HG03095 (cell line): ENCODE measurements at regions not wholly inside any gene's neighbourhood (a gene's known extent, or its start where the extent isn't known, plus 50 kb on each side); places are given as distances from the start of the nearest gene placed in this dataset.
"Not testable (repeated sequence)": the region's sequence is repeated elsewhere in the genome, so short reads cannot be mapped to it uniquely, and the experiment has no call there.

Experiments used
- ATAC-seq: cut with Tn5 transposase; IDR thresholded peaks from one replicate; pipeline ENCODE4 v1.9.1; 2021; ENCODE audit warnings: moderate library complexity; ENCODE audit not compliant: unreplicated experiment

DNA sequence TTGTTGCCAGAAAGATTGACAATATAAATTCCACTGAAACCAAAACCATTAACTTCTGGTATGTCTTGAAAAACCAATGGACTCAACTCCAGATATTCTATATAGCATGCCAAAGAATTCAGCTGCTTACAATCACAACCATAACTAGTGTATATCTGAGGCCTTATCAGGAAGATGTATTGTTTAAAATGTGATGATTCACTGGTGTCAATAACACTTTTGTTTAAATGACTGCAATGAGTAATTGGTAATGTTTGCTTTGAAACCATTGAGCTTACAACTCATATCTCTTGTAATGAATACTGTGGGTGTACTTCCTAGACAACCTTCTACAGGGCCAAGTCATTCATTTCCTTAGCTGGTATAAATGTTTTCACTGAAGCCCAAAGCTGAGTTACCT is 727.9 kb upstream of the KCND2 start:
- no peak for ATAC-seq

DNA sequence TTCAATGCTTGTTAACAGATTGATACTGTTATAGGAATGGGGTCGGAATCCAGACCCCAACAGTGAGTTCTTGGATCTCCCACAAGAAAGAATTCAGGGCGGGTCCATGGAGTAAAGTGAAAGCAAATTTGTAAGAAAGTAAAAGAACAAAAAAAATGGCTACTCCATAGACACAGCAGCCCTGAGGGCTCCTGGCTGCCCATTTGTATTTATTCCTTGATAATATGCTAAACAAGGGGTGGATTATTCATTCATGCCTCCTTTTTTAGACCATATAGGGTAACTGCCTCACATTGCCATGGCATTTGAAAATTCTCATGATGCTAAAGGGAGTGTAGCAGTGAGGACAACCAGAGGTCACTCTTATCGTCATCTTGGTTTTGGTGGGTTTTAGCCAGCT is 717.2 kb upstream of the KCND2 start:
- ATAC-seq, result no peak

DNA sequence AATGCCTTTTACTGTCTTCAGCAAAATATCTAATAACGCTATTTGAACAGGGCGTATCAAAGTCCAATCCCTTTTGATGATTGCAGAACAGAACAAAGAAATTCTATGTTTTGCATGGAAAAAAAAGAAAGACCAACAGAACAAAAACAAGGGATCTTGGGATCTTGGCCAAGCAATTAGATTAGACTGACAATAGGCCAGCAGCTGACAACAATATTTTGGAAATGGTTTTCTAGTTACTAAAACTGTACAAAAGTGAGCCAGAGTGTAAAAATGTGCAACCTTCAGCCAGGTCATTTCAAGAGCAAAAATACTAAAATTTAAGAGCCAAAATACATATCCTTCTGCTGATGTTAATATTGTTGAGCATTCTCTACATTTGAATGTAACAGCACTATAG is 716.5 kb upstream of the KCND2 start:
- no peak for ATAC-seq

DNA sequence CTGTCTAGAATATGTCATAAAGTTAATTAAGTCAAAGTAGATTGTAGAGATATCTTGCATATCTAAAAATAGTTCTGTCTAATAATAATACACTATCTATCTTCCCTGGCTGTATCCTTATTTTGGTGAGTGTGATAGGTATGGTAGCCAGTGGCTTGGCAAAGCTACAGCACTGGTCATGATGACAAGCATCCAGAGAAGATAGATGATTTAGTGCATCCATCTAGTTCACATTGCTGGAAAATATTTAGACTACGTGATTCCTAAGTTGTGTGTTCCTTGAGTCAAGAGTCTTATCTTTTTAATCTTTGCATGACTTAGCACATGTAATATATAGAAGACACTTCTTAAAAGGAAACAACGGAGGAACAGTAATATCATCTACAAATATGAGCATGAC is 711.2 kb upstream of the KCND2 start:
- ATAC-seq, result no peak

DNA sequence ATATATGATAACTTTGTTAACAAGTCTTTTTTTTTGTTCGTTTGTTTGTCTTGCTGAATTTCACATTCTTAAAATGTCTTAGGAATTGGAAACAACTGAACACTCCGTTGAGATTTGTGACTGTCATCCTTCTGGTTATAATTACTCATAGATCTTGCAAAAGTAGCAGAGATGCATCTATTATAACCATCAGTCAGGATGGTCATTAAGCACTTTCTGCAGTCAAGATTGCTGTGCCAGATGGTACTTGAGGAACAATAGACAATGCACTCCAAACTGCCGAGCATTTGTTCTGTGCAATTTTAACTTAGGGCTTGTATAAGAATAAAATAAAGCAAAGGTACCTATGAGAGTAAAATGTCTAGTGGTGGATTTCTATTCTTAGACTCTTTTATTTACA is 710.1 kb upstream of the KCND2 start:
- no peak for ATAC-seq

DNA sequence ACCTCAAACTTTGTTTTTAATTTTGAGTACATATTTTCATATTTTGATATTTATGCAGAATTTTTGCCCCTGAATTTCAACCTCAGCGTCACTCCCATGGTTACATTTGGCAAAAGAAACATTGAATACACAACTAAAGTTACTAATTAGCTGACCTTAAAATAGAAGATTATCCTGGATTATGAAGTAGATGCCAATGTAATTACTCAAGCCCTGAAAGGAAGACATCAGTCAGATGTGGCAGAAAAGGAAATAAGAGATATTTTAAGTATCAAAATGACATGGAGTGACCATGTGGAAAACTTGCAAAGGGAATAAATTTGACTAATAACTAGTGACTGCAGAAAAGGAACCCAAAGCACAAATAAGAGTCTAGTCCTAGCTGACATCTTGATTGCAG is 701.3 kb upstream of the KCND2 start:
- no peak for ATAC-seq

DNA sequence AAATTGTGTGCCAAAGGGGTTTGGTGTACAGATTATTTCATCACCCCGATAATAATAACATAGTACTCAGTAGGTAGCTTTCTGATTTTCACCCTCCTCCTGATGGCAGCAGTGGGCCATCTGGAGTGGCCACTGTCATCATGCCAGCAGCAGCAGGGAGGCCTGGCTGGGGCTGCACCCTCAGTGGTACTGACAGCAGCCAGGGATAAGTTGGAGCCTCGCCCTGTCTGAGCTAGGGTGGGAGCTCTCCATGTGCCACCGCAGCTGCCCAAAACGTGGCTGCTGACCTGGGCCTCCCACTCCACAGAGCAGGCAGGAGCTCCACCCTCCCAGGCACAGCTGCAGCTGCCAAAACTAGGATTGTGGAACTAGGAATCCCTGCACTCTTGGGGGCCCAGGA is 700.8 kb upstream of the KCND2 start:
- no peak for ATAC-seq

DNA sequence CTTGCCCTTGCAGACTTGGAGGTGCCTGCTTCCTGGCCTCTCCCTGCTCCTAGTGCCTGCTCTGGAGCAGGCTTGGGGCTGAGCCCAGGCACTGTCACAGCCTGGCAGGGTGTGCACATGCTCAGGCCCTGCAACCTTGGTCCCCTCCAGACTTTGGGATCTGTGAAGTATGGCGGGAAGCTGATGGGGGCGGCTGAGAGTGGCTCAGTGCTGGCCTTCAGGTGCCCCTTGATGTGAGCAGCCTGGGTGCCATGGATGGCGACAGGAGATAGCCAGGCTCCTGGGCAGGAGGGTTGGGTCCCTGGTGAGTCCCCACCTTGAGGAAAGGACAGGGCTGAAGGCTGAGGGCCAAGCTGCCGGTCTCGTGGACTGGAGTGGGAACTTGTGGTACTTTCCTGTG is 700.4 kb upstream of the KCND2 start:
- no peak for ATAC-seq

DNA sequence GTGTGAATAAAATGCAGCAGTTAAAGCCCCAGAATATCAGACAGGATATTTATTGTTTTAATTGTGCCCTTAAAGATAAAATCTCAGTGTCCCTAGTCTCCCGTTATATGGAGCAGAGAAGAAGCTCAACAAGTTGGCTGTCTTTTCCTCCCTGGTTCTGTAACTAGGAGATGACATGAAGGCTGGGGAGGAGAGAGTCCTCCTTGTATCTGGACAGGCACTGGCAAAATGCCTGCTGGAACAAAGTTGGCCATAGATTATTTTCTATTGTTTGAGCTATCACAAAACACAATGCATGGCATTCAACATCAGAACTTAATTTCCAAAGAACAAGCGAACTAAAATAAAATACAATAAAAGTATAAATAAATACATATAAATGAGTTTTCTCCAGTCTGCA is 694.9 kb upstream of the KCND2 start:
- ATAC-seq, result no peak

DNA sequence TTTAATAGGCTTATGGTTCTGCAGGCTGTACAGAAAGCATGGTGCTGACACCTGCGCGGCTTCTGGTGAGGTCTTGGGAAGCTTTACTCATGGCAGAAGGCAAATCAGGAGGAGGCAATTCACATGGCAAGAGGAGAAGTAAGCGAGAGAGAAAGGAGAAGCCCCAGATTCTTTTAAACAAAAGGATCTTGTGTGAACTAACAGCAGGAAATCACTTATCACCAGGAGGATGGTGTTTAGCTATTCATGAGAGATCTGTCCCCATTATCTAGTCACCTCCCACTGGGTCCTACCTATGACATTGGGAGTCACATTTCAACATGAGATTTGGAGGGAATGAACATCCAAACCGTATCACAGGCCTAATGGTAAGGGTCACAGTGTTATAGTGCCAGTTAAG is 678.0 kb upstream of the KCND2 start:
- ATAC-seq, result no peak

DNA sequence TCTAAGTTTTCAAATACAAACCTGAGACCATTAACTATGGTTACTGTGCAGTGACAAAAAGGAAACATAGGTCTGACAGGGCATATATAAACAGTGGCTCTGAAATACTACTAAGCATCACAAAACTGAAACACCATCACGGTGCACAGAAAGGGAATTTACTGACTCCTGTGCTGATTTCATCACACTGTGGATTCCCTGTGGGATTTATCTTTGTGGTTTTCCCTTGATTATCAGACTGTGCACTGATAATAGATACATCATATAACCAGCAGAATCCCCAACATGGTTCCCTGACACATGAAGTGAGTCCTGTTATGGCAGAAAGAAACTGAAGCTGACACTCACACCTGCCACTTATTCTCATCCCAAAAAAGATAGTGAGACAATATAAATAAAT is 676.3 kb upstream of the KCND2 start:
- ATAC-seq, result no peak

DNA sequence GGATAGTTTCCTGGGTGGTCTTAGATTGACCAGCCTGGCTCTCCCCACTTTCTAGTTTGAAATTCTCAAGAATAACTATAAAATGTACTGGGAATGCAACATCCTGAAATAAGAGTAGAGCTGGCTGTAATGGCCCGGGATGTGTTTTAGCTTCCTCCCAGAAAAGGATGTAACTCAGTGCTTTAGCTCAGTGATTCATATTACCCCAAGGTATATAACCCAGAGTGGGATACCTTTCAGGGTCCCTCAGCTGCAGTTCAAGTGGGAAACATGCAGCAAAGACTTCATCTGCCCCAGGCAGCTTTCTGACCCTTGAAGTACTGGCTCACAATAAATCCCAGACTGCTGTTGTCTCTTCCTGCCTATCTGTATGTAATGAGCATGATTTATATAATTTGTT is 666.7 kb upstream of the KCND2 start:
- ATAC-seq, result no peak

DNA sequence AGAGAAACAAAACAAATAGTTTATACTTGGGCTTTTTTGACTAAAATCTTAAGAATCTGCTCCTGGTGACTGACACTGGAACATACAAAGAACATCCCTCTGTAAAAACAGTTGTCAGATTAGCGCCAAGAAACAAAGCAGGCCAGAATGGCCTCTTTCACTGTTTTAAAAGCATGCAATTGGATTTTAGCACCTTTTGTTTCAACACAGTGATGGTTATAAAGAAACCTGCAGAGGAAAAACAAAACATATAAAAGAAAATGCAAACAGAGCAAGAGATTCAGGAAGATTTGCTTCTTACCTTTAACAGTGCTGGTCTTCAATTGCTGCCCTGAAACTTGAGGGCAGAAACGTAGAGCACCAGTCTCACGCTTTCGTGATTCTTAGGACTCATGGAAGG is 652.2 kb upstream of the KCND2 start:
- ATAC-seq, result no peak

DNA sequence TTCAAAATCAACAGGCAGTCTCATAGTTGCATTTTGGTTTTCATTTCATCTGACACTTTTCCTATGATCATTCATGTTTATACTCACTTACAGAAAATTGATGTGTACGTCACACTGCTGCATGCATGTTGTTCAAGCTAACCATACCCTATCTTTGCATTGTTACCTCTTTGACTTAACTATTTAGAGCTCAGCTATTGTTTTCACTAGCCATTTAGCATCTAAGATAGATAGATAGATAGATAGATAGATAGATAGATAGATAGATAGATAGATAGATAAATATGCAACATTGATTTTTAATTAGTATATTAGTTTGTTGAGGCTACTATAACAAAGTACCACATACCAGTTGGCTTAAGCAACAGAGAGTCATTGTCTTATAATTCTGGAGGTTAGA is 649.5 kb upstream of the KCND2 start:
- no peak for ATAC-seq

DNA sequence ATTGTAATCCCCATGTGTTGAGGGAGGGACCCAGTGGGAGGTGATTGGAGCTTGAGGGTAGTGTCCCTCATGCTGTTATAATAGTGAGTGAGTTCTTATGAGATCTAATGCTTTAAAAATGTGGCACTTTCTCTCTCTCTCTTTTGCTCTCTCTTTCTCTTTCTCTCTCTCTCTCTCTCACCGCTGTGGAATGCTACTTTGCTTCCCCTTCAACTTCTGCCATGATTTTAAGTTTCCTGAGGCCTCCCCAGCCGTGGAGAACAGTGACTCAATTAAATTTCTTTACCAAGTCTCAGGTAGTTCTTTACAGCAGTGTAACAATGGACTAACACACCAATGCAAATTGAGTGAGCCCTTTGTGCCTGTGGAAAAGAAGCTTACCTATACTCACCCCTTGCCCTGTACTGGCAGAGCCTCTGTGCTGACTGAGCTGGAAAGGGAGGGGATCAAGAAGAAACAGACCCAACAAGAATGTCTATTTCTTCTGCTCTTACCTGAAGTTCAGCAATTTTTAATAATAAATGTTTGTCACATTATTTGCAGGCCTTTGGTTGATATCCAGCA is 642.5 kb upstream of the KCND2 start:
- no peak for ATAC-seq

DNA sequence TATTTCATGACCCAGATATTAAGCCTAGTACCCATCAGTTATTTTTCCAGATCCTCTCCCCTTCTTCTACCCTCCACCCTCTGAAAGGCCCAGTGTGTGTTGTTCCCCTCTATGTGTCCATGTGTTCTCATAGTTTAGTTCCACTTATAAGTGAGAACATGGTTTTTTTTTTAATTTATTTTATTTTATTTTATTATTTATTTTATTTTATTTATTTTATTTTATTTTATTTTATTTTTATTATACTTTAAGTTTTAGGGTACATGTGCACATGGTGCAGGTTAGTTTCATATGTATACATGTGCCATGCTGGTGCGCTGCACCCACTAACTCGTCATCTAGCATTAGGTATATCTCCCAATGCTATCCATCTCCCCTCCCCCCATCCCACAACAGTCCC is 639.2 kb upstream of the KCND2 start:
- ATAC-seq, result not testable (repeated sequence)

DNA sequence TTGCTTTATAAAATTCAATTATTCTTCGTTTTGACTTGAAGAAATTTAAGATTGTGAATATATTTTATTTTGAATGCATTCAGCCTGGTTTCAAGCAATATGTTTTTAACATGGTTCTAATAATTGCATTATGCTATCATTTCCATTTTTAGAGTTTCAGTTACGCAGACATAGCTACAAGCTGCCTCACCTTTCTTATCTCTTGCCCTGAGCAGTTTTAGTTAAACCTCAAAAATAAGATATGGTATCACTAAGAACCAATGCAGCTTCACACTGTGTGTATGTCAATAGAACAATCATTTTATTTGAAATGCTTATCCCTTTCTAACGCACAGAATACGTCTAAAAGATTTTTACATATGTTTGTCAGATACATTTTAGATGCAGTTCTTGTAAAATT is 632.6 kb upstream of the KCND2 start:
- ATAC-seq, result no peak

DNA sequence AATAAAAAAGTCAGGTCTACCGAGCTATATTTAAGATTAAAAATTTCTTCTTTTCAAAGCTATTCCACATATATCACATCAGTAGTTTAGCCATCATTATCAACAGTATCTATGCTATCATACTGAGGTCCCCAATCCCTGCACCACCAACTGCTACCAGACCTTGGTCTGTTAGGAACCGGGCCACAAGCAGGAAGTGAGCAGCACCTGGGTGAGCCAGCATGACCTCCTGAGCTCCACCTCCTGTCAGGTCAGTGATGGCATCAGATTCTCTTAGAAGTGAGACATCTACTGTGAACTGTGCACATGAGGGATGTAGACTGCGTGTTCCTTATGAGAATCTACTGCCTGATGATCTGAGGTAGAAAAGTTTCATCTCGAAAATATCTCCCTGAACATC is 632.1 kb upstream of the KCND2 start:
- ATAC-seq, result no peak

DNA sequence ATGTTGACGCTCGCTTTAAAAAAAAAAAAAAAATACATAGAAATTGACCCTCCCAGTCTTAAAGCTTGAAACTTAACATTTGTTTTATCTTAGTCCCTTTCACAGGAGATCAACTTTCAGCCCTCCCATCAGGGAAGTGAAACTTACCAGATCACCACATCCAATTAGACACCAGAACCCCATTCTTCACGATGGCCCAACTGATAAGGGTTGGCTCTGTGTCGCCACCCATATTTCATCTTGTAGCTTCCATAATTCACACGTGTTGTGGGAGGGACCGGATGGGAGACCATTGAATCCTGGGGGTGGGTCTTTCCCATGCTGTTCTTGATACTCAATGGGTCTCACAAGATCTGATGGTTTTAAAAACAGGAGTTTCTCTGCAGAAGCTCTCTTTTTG is 629.4 kb upstream of the KCND2 start:
- ATAC-seq, result no peak

DNA sequence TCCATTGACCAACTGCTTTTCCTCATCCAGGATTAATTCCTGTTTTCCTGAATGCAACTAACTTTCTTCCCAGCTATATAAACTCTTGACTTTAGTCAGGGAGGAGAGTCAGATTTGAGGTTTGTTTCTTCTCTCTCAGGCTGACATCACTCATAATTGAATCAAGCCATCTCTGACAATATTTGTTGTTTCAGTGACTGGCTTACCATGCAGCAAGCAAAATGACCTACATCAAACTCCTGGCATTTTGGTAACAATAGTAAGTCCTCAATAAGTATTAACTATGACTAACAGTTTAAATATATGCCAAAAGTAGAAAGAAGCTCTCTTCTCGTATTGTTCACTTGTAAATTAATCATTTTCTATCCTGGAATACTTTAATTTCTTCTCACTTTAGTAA is 625.7 kb upstream of the KCND2 start:
- ATAC-seq, result no peak

DNA sequence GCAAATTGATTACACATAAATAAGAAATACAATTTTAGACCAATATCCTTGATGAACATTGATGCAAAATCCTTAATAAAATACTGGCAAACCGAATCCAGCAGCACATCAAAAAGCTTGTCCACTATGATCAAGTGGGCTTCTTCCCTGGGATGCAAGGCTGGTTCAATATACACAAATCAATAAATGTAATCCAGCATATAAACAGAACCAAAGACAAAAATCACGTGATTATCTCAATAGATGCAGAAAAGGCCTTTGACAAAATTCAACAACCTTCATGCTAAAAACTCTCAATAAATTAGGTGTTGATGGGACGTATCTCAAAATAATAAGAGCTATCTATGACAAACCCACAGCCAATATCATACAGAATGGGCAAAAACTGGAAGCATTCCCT is 624.2 kb upstream of the KCND2 start:
- ATAC-seq, result not testable (repeated sequence)

DNA sequence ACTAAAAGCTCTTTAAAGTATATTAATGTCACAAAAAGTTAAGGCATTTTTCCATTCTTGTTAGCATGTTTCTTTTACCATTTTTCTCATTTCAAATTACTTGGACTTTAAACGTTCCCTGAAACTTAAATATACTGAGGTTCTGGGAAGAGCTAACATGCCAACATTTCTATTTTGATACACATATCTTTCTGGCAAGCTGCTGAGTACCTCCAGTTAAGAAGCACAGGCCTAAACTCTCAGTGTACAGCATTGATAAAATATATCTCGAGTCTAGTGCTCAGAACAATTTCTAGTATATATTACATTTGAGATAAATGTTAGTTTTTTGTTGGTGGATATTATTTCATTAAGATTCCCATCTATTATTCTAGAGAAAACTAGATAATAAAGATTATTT is 612.9 kb upstream of the KCND2 start:
- no peak for ATAC-seq

DNA sequence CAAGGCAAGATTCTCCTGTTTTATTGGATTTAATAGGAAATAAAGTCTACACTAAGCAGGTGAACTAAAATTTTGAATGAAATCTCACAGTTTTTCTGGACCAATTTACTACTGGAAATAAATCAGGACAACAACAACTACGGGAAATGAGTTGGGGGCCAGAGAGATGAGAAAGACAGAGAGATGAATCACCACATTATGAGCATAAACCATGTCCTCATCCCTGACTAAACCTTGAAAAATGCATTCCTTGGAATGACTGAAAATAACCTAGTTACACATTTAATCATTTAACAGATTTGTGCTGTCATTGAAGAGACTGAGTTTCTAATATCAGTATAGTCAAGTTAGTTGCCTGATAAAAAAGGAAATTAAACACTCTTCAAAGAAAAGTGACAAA is 608.4 kb upstream of the KCND2 start:
- ATAC-seq, result no peak

DNA sequence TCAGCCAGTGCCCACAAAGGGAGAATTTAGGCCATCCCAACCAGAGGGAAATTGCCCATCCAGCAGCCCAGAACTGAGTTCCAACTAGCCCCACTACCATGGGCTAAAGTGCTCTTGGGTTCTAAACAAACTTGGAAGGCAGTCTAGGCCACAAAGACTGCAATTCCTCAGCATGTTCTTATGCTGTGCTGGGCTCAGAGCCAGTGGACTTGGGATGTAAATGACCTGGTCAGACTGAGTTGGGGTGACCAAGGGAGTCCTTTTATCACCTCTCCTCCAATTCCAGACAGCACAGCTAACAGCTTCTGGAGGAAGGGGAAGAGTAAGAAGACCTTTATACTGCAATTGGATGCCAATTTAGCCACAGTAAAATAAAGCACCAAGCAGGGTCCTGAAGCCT is 607.2 kb upstream of the KCND2 start:
- no peak for ATAC-seq
